ENCODE measurements at regions not wholly inside any gene's neighbourhood (a gene's known extent, or its start where the extent isn't known, plus 50 kb on each side); places are given as distances from the start of the nearest gene placed in this dataset.
"Not testable (repeated sequence)": the region's sequence is repeated elsewhere in the genome, so short reads cannot be mapped to it uniquely, and the experiment has no call there.

DNA sequence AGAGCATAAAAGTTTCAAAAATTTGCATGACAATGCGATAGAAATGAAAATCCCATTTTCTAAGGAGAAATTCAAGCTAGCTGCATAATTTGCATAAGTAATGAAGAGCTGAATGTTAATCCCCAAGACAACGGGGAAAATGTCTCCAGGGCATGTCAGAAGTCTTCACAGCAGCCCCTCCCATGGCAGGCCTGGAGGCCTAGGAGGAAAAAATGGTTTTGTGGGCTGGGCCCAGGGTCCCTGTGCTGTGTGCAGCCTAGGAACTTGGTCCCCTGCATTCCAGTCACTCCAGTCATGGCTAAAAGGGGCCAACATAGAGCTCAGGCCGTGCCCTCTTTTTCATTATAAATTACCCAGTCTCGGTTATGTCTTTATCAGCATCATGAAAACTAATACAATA lies 494.1 kb upstream of the NR5A2 start:
- WGBS (ENCODE audit: insufficient coverage) = 67% methylated on average over 1 of the region's 4 CpGs
- H3K27ac Mint-ChIP-seq = not testable (repeated sequence)

DNA sequence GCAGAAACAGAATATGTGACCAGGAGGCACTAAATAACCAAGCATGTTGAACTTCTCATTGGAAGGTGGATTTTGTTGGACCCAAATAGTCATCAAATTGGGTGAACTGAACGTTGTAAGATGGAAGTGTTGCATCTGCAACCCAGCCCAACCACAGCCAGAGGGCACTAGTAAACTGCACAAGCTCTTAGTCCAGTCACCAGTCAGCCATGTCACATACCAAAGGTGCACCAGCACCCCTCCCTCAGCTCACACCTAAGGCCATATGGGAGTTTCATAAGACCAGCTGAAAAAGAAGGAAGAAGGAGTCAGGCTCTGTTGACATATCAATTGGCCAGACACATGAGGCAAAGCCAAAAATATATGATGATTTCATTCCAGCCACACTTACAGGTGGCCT lies 481.7 kb upstream of the NR5A2 start:
- Mint-ChIP-seq H3K9me3 (peaks cover 0 to under 1% (median 0%) of the 10 kb centered on the region in 3 donors), H3K27me3 (no peaks in the 10 kb centered on the region), H3K27ac (no peak overlapping the region), H3K36me3 (no peaks in the 10 kb centered on the region), H3K4me3 (no peak overlapping the region), H3K4me1 (no peaks in the 10 kb centered on the region)
- ChIA-PET POLR2A (no interaction called here), CTCF (no interaction called here)
- WGBS (ENCODE audit: insufficient coverage) = no CpG with 5 or more reads among the region's 1 CpG
- no peak overlapping the region for H3K27ac ChIP-seq (ENCODE audit: low read length)
- H3K4me3 ChIP-seq (ENCODE audit: control insufficient read depth in 1 of 2, extremely low read depth in 1 of 2, low read length in 1 of 2) = no peak overlapping the region
- H3K36me3 ChIP-seq (ENCODE audit: control insufficient read depth in 2 of 2, extremely low read depth in 1 of 2, insufficient read depth in 1 of 2, low read length in 1 of 2) = no peaks in the 10 kb centered on the region
- H3K27me3 ChIP-seq (replicated peaks in 1 of 2; ENCODE audit: control insufficient read depth in 2 of 2, extremely low read depth in 1 of 2, insufficient read depth in 2 of 2, low read length in 1 of 2) = no peaks in the 10 kb centered on the region
- no peaks in the 10 kb centered on the region for H3K9me3 ChIP-seq
- DNase-seq (peak in 1 of 35 experiments; percentile 3), ATAC-seq (replicated peaks in 1 of 4) (peak in 1 of 4 experiments; percentile 12)
- no peaks in the 10 kb centered on the region for H3K4me1 ChIP-seq (ENCODE audit: control insufficient read depth in 1 of 2, extremely low read depth in 1 of 2, insufficient read depth in 2 of 2, low read length in 2 of 2)

More for the DNA sequence above, 494.1 kb upstream of the NR5A2 start:
- ATAC-seq (replicated peaks in 1 of 4); H3K9me3 ChIP-seq; DNase-seq; H3K36me3 ChIP-seq (ENCODE audit: control insufficient read depth in 2 of 2, extremely low read depth in 1 of 2, insufficient read depth in 1 of 2, low read length in 1 of 2); H3K4me3 ChIP-seq (ENCODE audit: control insufficient read depth in 1 of 2, extremely low read depth in 1 of 2, low read length in 1 of 2); H3K27me3 Mint-ChIP-seq; H3K36me3 Mint-ChIP-seq; H3K4me1 Mint-ChIP-seq; H3K27ac ChIP-seq (ENCODE audit: low read length); POLR2A ChIA-PET; CTCF ChIA-PET; H3K4me1 ChIP-seq (ENCODE audit: control insufficient read depth in 1 of 2, extremely low read depth in 1 of 2, insufficient read depth in 2 of 2, low read length in 2 of 2); H3K4me3 Mint-ChIP-seq; H3K27me3 ChIP-seq (replicated peaks in 1 of 2; ENCODE audit: control insufficient read depth in 2 of 2, extremely low read depth in 1 of 2, insufficient read depth in 2 of 2, low read length in 1 of 2): not testable (repeated sequence)
- peaks cover 15 to 22% (median 18%) of the 10 kb centered on the region in 3 donors for H3K9me3 Mint-ChIP-seq

DNA sequence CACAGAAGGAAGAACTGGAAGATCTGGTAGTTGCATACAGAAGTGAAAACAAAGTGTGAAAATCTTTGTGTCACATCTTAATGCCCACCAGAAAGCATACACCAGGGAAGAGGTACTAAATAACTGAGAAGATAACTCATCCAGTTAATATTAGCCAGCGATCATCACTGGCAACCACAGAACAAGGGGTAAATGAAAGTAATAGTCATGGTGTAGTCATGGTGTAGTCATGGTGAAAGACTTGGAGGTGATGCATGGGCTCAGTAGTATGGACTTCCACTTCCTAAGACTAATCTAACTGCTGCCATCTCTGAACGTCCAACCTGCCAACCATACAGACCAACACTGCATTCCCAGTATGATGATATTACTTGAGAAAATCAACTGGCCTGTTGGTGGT lies 481.2 kb upstream of the NR5A2 start:
- Histone ChIP-seq H3K27ac (ENCODE audit: low read length) (no peak overlapping the region), H3K27me3 (replicated peaks in 1 of 2; ENCODE audit: control insufficient read depth in 2 of 2, extremely low read depth in 1 of 2, insufficient read depth in 2 of 2, low read length in 1 of 2) (no peaks in the 10 kb centered on the region), H3K9me3 (no peaks in the 10 kb centered on the region), H3K36me3 (ENCODE audit: control insufficient read depth in 2 of 2, extremely low read depth in 1 of 2, insufficient read depth in 1 of 2, low read length in 1 of 2) (no peaks in the 10 kb centered on the region), H3K4me3 (ENCODE audit: control insufficient read depth in 1 of 2, extremely low read depth in 1 of 2, low read length in 1 of 2) (no peak overlapping the region), H3K4me1 (ENCODE audit: control insufficient read depth in 1 of 2, extremely low read depth in 1 of 2, insufficient read depth in 2 of 2, low read length in 2 of 2) (no peaks in the 10 kb centered on the region)
- Mint-ChIP-seq H3K27ac (no peak overlapping the region), H3K4me1 (no peaks in the 10 kb centered on the region), H3K36me3 (no peaks in the 10 kb centered on the region), H3K9me3 (no peaks in the 10 kb centered on the region), H3K27me3 (no peaks in the 10 kb centered on the region), H3K4me3 (no peak overlapping the region)
- ChIA-PET POLR2A (no interaction called here), CTCF (no interaction called here)
- ATAC-seq (replicated peaks in 1 of 4) (no peak), DNase-seq (no peak)
- WGBS (ENCODE audit: insufficient coverage) = no CpG with 5 or more reads among the region's 2 CpGs

DNA sequence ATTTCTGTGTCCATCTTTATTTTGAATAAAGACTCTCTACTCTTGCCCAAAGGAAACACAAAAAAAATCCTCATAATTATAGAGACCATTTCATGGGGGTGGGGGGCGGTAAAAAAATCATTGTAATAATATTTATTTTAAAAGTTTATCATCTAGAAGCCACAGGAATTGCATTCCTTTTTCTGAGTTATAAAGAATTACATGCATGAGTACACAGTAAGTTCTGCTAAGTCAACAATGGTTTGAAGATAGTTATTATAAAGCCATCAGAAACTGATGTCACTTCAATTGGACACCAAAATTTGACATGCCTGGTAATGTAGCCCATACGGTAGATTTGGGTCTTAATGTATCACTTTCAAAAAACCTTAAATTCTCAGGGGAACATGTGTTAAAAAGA lies 478.1 kb upstream of the NR5A2 start:
- Mint-ChIP-seq H3K4me1 (no peaks in the 10 kb centered on the region), H3K4me3 (no peak overlapping the region), H3K27ac (no peak overlapping the region), H3K9me3 (no peaks in the 10 kb centered on the region), H3K36me3 (no peaks in the 10 kb centered on the region), H3K27me3 (peaks cover 12 to 14% of the 10 kb centered on the region in 2 donors)
- Histone ChIP-seq H3K9me3 (no peaks in the 10 kb centered on the region), H3K27ac (ENCODE audit: low read length) (no peak overlapping the region), H3K27me3 (replicated peaks in 1 of 2; ENCODE audit: control insufficient read depth in 2 of 2, extremely low read depth in 1 of 2, insufficient read depth in 2 of 2, low read length in 1 of 2) (no peaks in the 10 kb centered on the region), H3K36me3 (ENCODE audit: control insufficient read depth in 2 of 2, extremely low read depth in 1 of 2, insufficient read depth in 1 of 2, low read length in 1 of 2) (no peaks in the 10 kb centered on the region), H3K4me3 (ENCODE audit: control insufficient read depth in 1 of 2, extremely low read depth in 1 of 2, low read length in 1 of 2) (no peak overlapping the region), H3K4me1 (ENCODE audit: control insufficient read depth in 1 of 2, extremely low read depth in 1 of 2, insufficient read depth in 2 of 2, low read length in 2 of 2) (no peaks in the 10 kb centered on the region)
- CTCF ChIA-PET = interaction anchor here (0.6 to 0.7 kb wide), 3 partner anchors 76 to 1154 kb away, joined by 3 to 6 read pairs (median 4); no protein-coding TSS in a partner anchor
- POLR2A ChIA-PET = no interaction called here
- no peak for DNase-seq
- no CpG with 5 or more reads among the region's 2 CpGs for WGBS (ENCODE audit: insufficient coverage)
- no peak for ATAC-seq (replicated peaks in 1 of 4)

DNA sequence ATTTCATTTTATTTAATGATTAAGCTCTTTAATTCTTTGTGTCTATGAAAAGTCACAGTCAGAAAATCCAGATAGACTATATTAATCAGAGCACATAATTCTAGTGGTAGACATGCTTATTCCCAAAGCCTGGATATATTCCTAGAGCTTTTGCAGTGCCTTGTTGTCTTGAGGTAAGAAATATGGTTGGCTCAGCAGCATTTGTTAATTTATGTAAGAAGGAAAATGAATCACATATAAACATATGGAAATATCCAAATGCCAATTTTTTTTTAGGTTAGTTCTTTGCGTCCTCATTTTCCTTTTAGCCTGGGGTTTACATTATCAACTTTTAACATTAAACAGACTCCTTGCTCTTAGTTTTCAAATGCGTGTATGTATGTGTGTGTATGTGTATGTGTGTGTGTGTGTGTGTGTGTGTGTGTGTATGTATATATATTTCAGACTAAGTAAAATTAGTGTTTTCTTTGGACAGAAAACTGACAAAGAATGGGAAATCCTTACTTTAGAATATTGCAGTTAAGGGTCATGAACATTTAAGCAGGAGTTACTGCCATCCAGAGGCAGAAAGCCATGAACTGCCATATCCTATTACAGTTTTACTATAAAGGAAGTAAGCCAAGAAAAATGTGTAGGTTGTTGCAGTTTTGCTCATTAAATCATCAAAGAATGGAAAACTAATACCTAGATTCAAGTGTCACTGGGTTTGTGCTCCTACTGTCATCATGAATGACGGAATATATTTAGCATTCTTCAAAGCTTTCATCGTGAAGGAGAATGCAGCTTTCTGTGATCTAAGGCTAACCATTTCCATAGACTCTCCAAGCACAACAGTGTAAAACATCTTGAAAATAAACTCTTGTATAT lies 477.1 kb upstream of the NR5A2 start:
- Histone ChIP-seq H3K27me3 (replicated peaks in 1 of 2; ENCODE audit: control insufficient read depth in 2 of 2, extremely low read depth in 1 of 2, insufficient read depth in 2 of 2, low read length in 1 of 2) (no peaks in the 10 kb centered on the region), H3K4me3 (ENCODE audit: control insufficient read depth in 1 of 2, extremely low read depth in 1 of 2, low read length in 1 of 2) (no peak overlapping the region), H3K4me1 (ENCODE audit: control insufficient read depth in 1 of 2, extremely low read depth in 1 of 2, insufficient read depth in 2 of 2, low read length in 2 of 2) (no peaks in the 10 kb centered on the region), H3K36me3 (ENCODE audit: control insufficient read depth in 2 of 2, extremely low read depth in 1 of 2, insufficient read depth in 1 of 2, low read length in 1 of 2) (no peaks in the 10 kb centered on the region), H3K27ac (ENCODE audit: low read length) (no peak overlapping the region), H3K9me3 (no peaks in the 10 kb centered on the region)
- Mint-ChIP-seq H3K27me3 (peaks cover 12 to 14% of the 10 kb centered on the region in 2 donors), H3K9me3 (no peaks in the 10 kb centered on the region), H3K4me3 (no peak overlapping the region), H3K27ac (no peak overlapping the region), H3K4me1 (no peaks in the 10 kb centered on the region), H3K36me3 (no peaks in the 10 kb centered on the region)
- ChIA-PET CTCF (interaction anchor here in 1 of 2 donors (0.6 kb wide), 1 partner anchor 444 kb away, joined by 3 read pairs; no protein-coding TSS in a partner anchor), POLR2A (no interaction called here)
- no CpG with 5 or more reads among the region's 4 CpGs for WGBS (ENCODE audit: insufficient coverage)
- ATAC-seq (replicated peaks in 1 of 4) = no peak
- no peak for DNase-seq

DNA sequence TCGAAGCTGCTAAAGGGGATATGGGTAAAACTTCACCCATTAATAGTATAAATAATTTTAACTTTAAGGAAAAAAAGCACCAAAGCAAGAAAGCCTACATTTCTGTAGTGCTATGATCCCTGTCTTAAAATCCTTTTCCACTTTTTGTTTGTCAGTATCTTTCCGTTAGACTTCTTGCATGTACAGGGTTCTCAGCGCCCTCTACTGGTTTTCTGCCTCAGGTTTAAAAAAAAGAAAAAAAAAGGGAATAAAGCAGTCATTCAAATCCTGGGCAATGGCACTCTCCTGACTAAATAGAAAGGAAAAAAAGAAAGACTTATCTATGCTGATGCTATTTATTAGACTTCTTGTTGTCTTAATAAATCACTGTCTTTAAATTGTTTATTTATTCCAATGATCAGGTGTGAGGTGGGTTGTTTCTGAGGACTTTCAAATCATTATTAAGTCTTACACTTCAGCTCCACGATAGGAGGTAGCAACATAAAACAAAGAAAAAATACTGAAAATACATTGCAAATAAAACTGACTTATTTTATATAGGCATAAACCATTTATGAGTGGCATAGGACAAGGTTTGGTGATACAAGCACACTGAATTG lies 475.4 kb upstream of the NR5A2 start:
- Mint-ChIP-seq H3K9me3 (no peaks in the 10 kb centered on the region), H3K27ac (no peak overlapping the region), H3K4me1 (no peaks in the 10 kb centered on the region), H3K36me3 (no peaks in the 10 kb centered on the region), H3K27me3 (peaks cover 12 to 14% of the 10 kb centered on the region in 2 donors), H3K4me3 (no peak overlapping the region)
- Histone ChIP-seq H3K36me3 (ENCODE audit: control insufficient read depth in 2 of 2, extremely low read depth in 1 of 2, insufficient read depth in 1 of 2, low read length in 1 of 2) (no peaks in the 10 kb centered on the region), H3K9me3 (no peaks in the 10 kb centered on the region), H3K27ac (ENCODE audit: low read length) (no peak overlapping the region), H3K27me3 (replicated peaks in 1 of 2; ENCODE audit: control insufficient read depth in 2 of 2, extremely low read depth in 1 of 2, insufficient read depth in 2 of 2, low read length in 1 of 2) (no peaks in the 10 kb centered on the region), H3K4me1 (ENCODE audit: control insufficient read depth in 1 of 2, extremely low read depth in 1 of 2, insufficient read depth in 2 of 2, low read length in 2 of 2) (no peaks in the 10 kb centered on the region), H3K4me3 (ENCODE audit: control insufficient read depth in 1 of 2, extremely low read depth in 1 of 2, low read length in 1 of 2) (no peak overlapping the region)
- ChIA-PET CTCF (interaction anchor here in 1 of 2 donors (0.7 kb wide), 1 partner anchor 656 kb away, joined by 4 read pairs; no protein-coding TSS in a partner anchor), POLR2A (no interaction called here)
- no peak for ATAC-seq (replicated peaks in 1 of 4)
- WGBS (ENCODE audit: insufficient coverage) = no CpG with 5 or more reads among the region's 4 CpGs
- DNase-seq = peak in 6 of 35 experiments; percentile 1 to 48 (median 5)
